ENCODE measurements at regions not wholly inside any gene's neighbourhood (a gene's known extent, or its start where the extent isn't known, plus 50 kb on each side); places are given as distances from the start of the nearest gene placed in this dataset.
"Not testable (repeated sequence)": the region's sequence is repeated elsewhere in the genome, so short reads cannot be mapped to it uniquely, and the experiment has no call there.

GRCh38 chr6:121695329-121695728, 259.9 kb downstream of the GJA1 start:
- intact Hi-C loops (cut with DNase I): no loop called here

GRCh38 chr6:121697921-121698320, 262.5 kb downstream of the GJA1 start:
- TF ChIP-seq POLR2A (IDR thresholded peaks at IDR 0.05) (no peak), CTCF (IDR thresholded peaks at IDR 0.05) (no peak)
- Histone ChIP-seq H3K4me3 (no peak overlapping the region), H3K36me3 (no peaks in the 10 kb centered on the region), H3K4me1 (peaks cover 0 to 7% (median 0%) of the 10 kb centered on the region in 12 donors), H3K27ac (no peak overlapping the region), H3K9me3 (peaks cover 0 to 2% (median 0%) of the 10 kb centered on the region in 12 donors), H3K27me3 (no peaks in the 10 kb centered on the region)
- DNase-seq (no peak), ATAC-seq (no peak)
- WGBS, 4 donors: 57 to 74% (median 60%) methylated on average over 6 of the region's 6 CpGs
- intact Hi-C loops (cut with DNase I): no loop called here

More at GRCh38 chr6:121695329-121695728, 259.9 kb downstream of the GJA1 start:
- peaks cover 0 to 9% (median 0%) of the 10 kb centered on the region in 12 donors for H3K4me1 ChIP-seq
- H3K9me3 ChIP-seq: no peaks in the 10 kb centered on the region
- H3K27ac ChIP-seq: no peak overlapping the region
- H3K36me3 ChIP-seq: no peaks in the 10 kb centered on the region
- no peak for TF ChIP-seq POLR2A (IDR thresholded peaks at IDR 0.05)
- TF ChIP-seq CTCF (IDR thresholded peaks at IDR 0.05): no peak
- DNase-seq (no peak), ATAC-seq (no peak)
- no peaks in the 10 kb centered on the region for H3K27me3 ChIP-seq
- 62 to 74% (median 69%) methylated on average over 3 of the region's 3 CpGs for WGBS, 4 donors
- H3K4me3 ChIP-seq: no peak overlapping the region

- Histone ChIP-seq H3K9me3 (peaks cover 0 to 3% (median 0%) of the 10 kb centered on the region in 12 donors), H3K4me1 (peaks cover 0 to 7% (median 0%) of the 10 kb centered on the region in 12 donors), H3K27me3 (no peaks in the 10 kb centered on the region), H3K27ac (no peak overlapping the region), H3K4me3 (no peak overlapping the region), H3K36me3 (no peaks in the 10 kb centered on the region)
- TF ChIP-seq POLR2A (IDR thresholded peaks at IDR 0.05): no peak
- TF ChIP-seq CTCF (IDR thresholded peaks at IDR 0.05): no peak
- DNase-seq (no peak), ATAC-seq (no peak)
- intact Hi-C loops (cut with DNase I): no loop called here
Measured at GRCh38 chr6:121698617-121699016, 263.2 kb downstream of the GJA1 start.

GRCh38 chr6:121703129-121703528, 267.7 kb downstream of the GJA1 start:
- WGBS, 4 donors: 83 to 97% (median 89%) methylated on average over 5 to 8 of the region's 8 CpGs
- H3K27ac ChIP-seq; DNase-seq; intact Hi-C loops (cut with DNase I); H3K4me3 ChIP-seq; ATAC-seq; H3K9me3 ChIP-seq; H3K27me3 ChIP-seq; H3K36me3 ChIP-seq; H3K4me1 ChIP-seq: not testable (repeated sequence)

- Histone ChIP-seq H3K4me1 (peaks cover 0 to 6% (median 0%) of the 10 kb centered on the region in 12 donors), H3K36me3 (no peaks in the 10 kb centered on the region), H3K27ac (peak overlapping the region in 8 of 12 donors; percentile 13 to 62 (median 32)), H3K27me3 (no peaks in the 10 kb centered on the region), H3K4me3 (no peak overlapping the region), H3K9me3 (peaks cover 0 to 7% (median 0%) of the 10 kb centered on the region in 12 donors)
- peak in 4 of 5 donors; percentile 32 to 68 (median 58) for DNase-seq
- intact Hi-C loops (cut with DNase I): loop anchor here in 2 of 10 donors (10.0 kb wide), 2 partner anchors 53 to 133 kb away; no protein-coding TSS in a partner anchor
- ATAC-seq: peak; percentile 71 to 91 (median 74)
- WGBS, 4 donors: 43 to 69% (median 49%) methylated on average over 3 of the region's 3 CpGs
- TF ChIP-seq CTCF (IDR thresholded peaks at IDR 0.05) (no peak), POLR2A (IDR thresholded peaks at IDR 0.05) (no peak)
Measured at GRCh38 chr6:121711472-121711871, 276.0 kb downstream of the GJA1 start.

All from heart left ventricle (tissue), 16 donors.